ENCODE measurements at regions not wholly inside any gene's neighbourhood (a gene's known extent, or its start where the extent isn't known, plus 50 kb on each side); places are given as distances from the start of the nearest gene placed in this dataset.

- no peak for DNase-seq
These were observed 119.0 kb downstream of the SUCNR1 start for GRCh38 chr3:151992326-151993041.

- DNase-seq, result no peak
These were observed 121.6 kb downstream of the SUCNR1 start for GRCh38 chr3:151995091-151995490.

- no peak for DNase-seq
These were observed 125.3 kb downstream of the SUCNR1 start for GRCh38 chr3:151998744-151999143.

- no peak for DNase-seq
These were observed 126.5 kb downstream of the SUCNR1 start for GRCh38 chr3:151999936-152000335.

- no peak for DNase-seq
These were observed 138.6 kb downstream of the SUCNR1 start for GRCh38 chr3:152011812-152012735.

- no peak for DNase-seq
These were observed 146.1 kb downstream of the SUCNR1 start for GRCh38 chr3:152019508-152019907.

GRCh38 chr3:152021951-152022461 lies 148.6 kb downstream of the SUCNR1 start:
- DNase-seq, result no peak

- DNase-seq, result no peak
These were observed 152.7 kb downstream of the SUCNR1 start for GRCh38 chr3:152026033-152026556.

- no peak for DNase-seq
These were observed 156.9 kb downstream of the SUCNR1 start for GRCh38 chr3:152030320-152030719.

- DNase-seq, result no peak
These were observed 157.9 kb downstream of the SUCNR1 start for GRCh38 chr3:152031321-152031720.

GRCh38 chr3:152037297-152037696 lies 163.9 kb downstream of the SUCNR1 start:
- no peak for DNase-seq

- DNase-seq, result no peak
These were observed 164.5 kb downstream of the SUCNR1 start for GRCh38 chr3:152037953-152038352.

GRCh38 chr3:152038490-152038889 lies 165.0 kb downstream of the SUCNR1 start:
- DNase-seq, result no peak

GRCh38 chr3:152039887-152040286 lies 166.4 kb downstream of the SUCNR1 start:
- DNase-seq, result no peak

GRCh38 chr3:152040319-152040718 lies 166.9 kb downstream of the SUCNR1 start:
- DNase-seq, result no peak

GRCh38 chr3:152043620-152044019 lies 170.2 kb downstream of the SUCNR1 start:
- no peak for DNase-seq

- DNase-seq, result no peak
These were observed 172.8 kb downstream of the SUCNR1 start for GRCh38 chr3:152046280-152046679.

- no peak for DNase-seq
These were observed 174.0 kb downstream of the SUCNR1 start for GRCh38 chr3:152047465-152047864.

- no peak for DNase-seq
These were observed 175.4 kb downstream of the SUCNR1 start for GRCh38 chr3:152048831-152049230.

- DNase-seq, result no peak
These were observed 177.5 kb downstream of the SUCNR1 start for GRCh38 chr3:152050903-152051302.

GRCh38 chr3:152051501-152052404 lies 178.3 kb downstream of the SUCNR1 start:
- no peak for DNase-seq

- no peak for DNase-seq
These were observed 180.4 kb downstream of the SUCNR1 start for GRCh38 chr3:152053866-152054265.

GRCh38 chr3:152054315-152054714 lies 180.9 kb downstream of the SUCNR1 start:
- DNase-seq, result no peak

Measured in CD4-positive, alpha-beta T cell treated with Interferon alpha-2 for 1 hour (primary cell).